ENCODE measurements at regions not wholly inside any gene's neighbourhood (a gene's known extent, or its start where the extent isn't known, plus 50 kb on each side); places are given as distances from the start of the nearest gene placed in this dataset.

- no peak for ATAC-seq
- TF ChIP-seq ZNF70 (CRISPR knock-in tag; IDR thresholded peaks at IDR 0.05), result no peak
- no peak for TF ChIP-seq CSRNP3 (CRISPR knock-in tag; IDR thresholded peaks at IDR 0.05)
- no peak for TF ChIP-seq TCF4 (CRISPR knock-in tag; IDR thresholded peaks at IDR 0.05; ENCODE audit: borderline replicate concordance)
- TF ChIP-seq ZFP30 (CRISPR knock-in tag; IDR thresholded peaks at IDR 0.05), result no peak
- TF ChIP-seq RARB (CRISPR knock-in tag; IDR thresholded peaks at IDR 0.05), result no peak
- no peak for TF ChIP-seq SNAI2 (CRISPR knock-in tag; IDR thresholded peaks at IDR 0.05)
- TF ChIP-seq PPARA (CRISPR knock-in tag; IDR thresholded peaks at IDR 0.05; ENCODE audit: borderline replicate concordance), result no peak
- TF ChIP-seq OSR1 (CRISPR knock-in tag; IDR thresholded peaks at IDR 0.05), result no peak
- TF ChIP-seq ZNF565 (CRISPR knock-in tag; conservative IDR thresholded peaks at IDR 0.05; ENCODE audit: low read depth), result no peak
- TF ChIP-seq CSDC2 (CRISPR knock-in tag; IDR thresholded peaks at IDR 0.05), result no peak
- no peak for TF ChIP-seq ISL1 (CRISPR knock-in tag; IDR thresholded peaks at IDR 0.05)
- TF ChIP-seq PATZ1 (CRISPR knock-in tag; IDR thresholded peaks at IDR 0.05; ENCODE audit: borderline replicate concordance), result no peak
- no peak for TF ChIP-seq ZC3H10 (CRISPR knock-in tag; IDR thresholded peaks at IDR 0.05)
- TF ChIP-seq TOX (CRISPR knock-in tag; IDR thresholded peaks at IDR 0.05; ENCODE audit: borderline replicate concordance), result no peak
- TF ChIP-seq ZFP3 (CRISPR knock-in tag; IDR thresholded peaks at IDR 0.05), result no peak
Observed at GRCh38 chr21:35397781-35398180, 348.7 kb upstream of the RUNX1 start.

GRCh38 chr21:35396655-35397054, 347.6 kb upstream of the RUNX1 start:
- ATAC-seq, result no peak
- TF ChIP-seq PATZ1 (CRISPR knock-in tag; IDR thresholded peaks at IDR 0.05; ENCODE audit: borderline replicate concordance) (no peak), RARB (CRISPR knock-in tag; IDR thresholded peaks at IDR 0.05) (no peak), ARNTL (CRISPR knock-in tag; IDR thresholded peaks at IDR 0.05; ENCODE audit: borderline replicate concordance, low read depth) (no peak), ZFP3 (CRISPR knock-in tag; IDR thresholded peaks at IDR 0.05) (no peak), CSRNP3 (CRISPR knock-in tag; IDR thresholded peaks at IDR 0.05) (no peak), PPARA (CRISPR knock-in tag; IDR thresholded peaks at IDR 0.05; ENCODE audit: borderline replicate concordance) (no peak), POU6F1 (CRISPR knock-in tag; IDR thresholded peaks at IDR 0.05; ENCODE audit: borderline replicate concordance, low read depth) (no peak), CSDC2 (CRISPR knock-in tag; IDR thresholded peaks at IDR 0.05) (no peak), ZFP30 (CRISPR knock-in tag; IDR thresholded peaks at IDR 0.05) (no peak), TCF4 (CRISPR knock-in tag; IDR thresholded peaks at IDR 0.05; ENCODE audit: borderline replicate concordance) (no peak), TOX (CRISPR knock-in tag; IDR thresholded peaks at IDR 0.05; ENCODE audit: borderline replicate concordance) (no peak)

GRCh38 chr21:35395728-35396127, 346.6 kb upstream of the RUNX1 start:
- no peak for ATAC-seq
- no peak for TF ChIP-seq PPARA (CRISPR knock-in tag; IDR thresholded peaks at IDR 0.05; ENCODE audit: borderline replicate concordance)
- no peak for TF ChIP-seq ESRRG (CRISPR knock-in tag; IDR thresholded peaks at IDR 0.05)
- no peak for TF ChIP-seq ZFP3 (CRISPR knock-in tag; IDR thresholded peaks at IDR 0.05)
- TF ChIP-seq OSR1 (CRISPR knock-in tag; IDR thresholded peaks at IDR 0.05), result no peak
- no peak for TF ChIP-seq CSRNP3 (CRISPR knock-in tag; IDR thresholded peaks at IDR 0.05)
- TF ChIP-seq ZFP30 (CRISPR knock-in tag; IDR thresholded peaks at IDR 0.05), result no peak
- TF ChIP-seq ARNTL (CRISPR knock-in tag; IDR thresholded peaks at IDR 0.05; ENCODE audit: borderline replicate concordance, low read depth), result no peak
- TF ChIP-seq BACH2 (CRISPR knock-in tag; IDR thresholded peaks at IDR 0.05; ENCODE audit: borderline replicate concordance), result no peak
- TF ChIP-seq TCF4 (CRISPR knock-in tag; IDR thresholded peaks at IDR 0.05; ENCODE audit: borderline replicate concordance), result no peak
- TF ChIP-seq RARB (CRISPR knock-in tag; IDR thresholded peaks at IDR 0.05), result no peak
- no peak for TF ChIP-seq GLIS3 (CRISPR knock-in tag; IDR thresholded peaks at IDR 0.05)
- TF ChIP-seq SNAI2 (CRISPR knock-in tag; IDR thresholded peaks at IDR 0.05), result no peak
- TF ChIP-seq ZNF565 (CRISPR knock-in tag; conservative IDR thresholded peaks at IDR 0.05; ENCODE audit: low read depth), result no peak
- no peak for TF ChIP-seq TSHZ2 (CRISPR knock-in tag; IDR thresholded peaks at IDR 0.05)
- TF ChIP-seq PATZ1 (CRISPR knock-in tag; IDR thresholded peaks at IDR 0.05; ENCODE audit: borderline replicate concordance), result no peak

All from SK-N-SH treated with all-trans-retinoic acid at 6 μM for 48 hours (cell line).